ENCODE measurements at regions not wholly inside any gene's neighbourhood (a gene's known extent, or its start where the extent isn't known, plus 50 kb on each side); places are given as distances from the start of the nearest gene placed in this dataset.
"Not testable (repeated sequence)": the region's sequence is repeated elsewhere in the genome, so short reads cannot be mapped to it uniquely, and the experiment has no call there.

DNA sequence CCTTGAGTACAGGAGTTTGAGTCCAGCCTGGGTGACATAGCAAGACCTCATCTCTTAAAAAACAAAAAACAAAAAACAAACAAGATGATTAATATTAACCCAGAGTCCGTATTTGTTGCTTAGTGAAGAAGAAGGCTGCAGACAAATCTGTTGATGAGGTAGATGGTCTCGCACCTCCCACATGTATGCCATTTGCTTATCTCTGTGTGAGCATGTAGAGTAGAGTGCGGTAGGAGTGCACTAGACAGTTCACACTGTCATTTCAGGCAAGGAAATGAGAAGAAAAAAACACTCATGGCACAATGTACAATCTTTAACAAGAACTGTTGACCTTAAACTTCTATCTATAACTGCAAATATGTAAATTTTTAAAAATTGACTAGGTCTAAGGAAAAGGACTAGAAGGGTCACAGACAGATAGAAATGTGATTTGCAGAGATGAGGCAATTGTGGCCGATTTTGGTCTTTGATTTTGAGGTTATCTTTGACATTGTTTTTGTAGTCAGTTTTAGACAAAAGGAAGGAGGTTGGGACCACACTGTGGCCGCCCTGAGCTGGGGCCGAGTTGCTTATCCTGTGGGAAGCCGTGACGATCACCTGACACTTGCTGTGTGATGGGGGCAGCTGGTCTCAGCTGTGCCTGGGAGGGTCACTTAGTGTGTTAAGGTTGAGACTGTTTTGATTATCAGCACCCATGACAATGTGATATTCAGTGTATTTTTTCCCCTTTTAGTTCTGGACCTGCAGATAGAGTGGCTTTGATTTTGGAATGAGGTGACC is 127.2 kb downstream of the LAT start:
- not testable (repeated sequence) for TF ChIP-seq TAF1 (IDR thresholded peaks at IDR 0.05; ENCODE audit: low read depth); POLR2AphosphoS5 (IDR thresholded peaks at IDR 0.05)
- TF ChIP-seq, protein P1, sequence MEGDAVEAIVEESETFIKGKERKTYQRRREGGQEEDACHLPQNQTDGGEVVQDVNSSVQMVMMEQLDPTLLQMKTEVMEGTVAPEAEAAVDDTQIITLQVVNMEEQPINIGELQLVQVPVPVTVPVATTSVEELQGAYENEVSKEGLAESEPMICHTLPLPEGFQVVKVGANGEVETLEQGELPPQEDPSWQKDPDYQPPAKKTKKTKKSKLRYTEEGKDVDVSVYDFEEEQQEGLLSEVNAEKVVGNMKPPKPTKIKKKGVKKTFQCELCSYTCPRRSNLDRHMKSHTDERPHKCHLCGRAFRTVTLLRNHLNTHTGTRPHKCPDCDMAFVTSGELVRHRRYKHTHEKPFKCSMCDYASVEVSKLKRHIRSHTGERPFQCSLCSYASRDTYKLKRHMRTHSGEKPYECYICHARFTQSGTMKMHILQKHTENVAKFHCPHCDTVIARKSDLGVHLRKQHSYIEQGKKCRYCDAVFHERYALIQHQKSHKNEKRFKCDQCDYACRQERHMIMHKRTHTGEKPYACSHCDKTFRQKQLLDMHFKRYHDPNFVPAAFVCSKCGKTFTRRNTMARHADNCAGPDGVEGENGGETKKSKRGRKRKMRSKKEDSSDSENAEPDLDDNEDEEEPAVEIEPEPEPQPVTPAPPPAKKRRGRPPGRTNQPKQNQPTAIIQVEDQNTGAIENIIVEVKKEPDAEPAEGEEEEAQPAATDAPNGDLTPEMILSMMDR (IDR thresholded peaks at IDR 0.05; ENCODE audit: poor library complexity, severe bottlenecking) = not testable (repeated sequence)
